SU-DHL-6 (cell line): ENCODE measurements at regions not wholly inside any gene's neighbourhood (a gene's known extent, or its start where the extent isn't known, plus 50 kb on each side); places are given as distances from the start of the nearest gene placed in this dataset.

Experiments used
- H2AFZ ChIP-seq: fragments of 200-600 bp; sonication (generic); 2 replicates; pipeline ENCODE4 v1.6.1; 2014; ENCODE audit warnings: low read depth, mild to moderate bottlenecking, moderate library complexity, mixed read lengths, antibody characterized with exemption, low read length; ENCODE audit not compliant: severe bottlenecking
- H3F3A ChIP-seq: fragments of 200-600 bp; shearing (Covaris generic); 2 replicates; pipeline ENCODE4 v1.6.0; 2016; ENCODE audit warnings: antibody characterized with exemption, mild to moderate bottlenecking; ENCODE audit not compliant: insufficient read depth
- H3K27ac ChIP-seq: fragments of 200-600 bp; sonication (generic); 2 replicates; pipeline ENCODE4 v1.5.1; 2016; ENCODE audit warnings: low read depth, mild to moderate bottlenecking, low read length, moderate library complexity, mixed read lengths
- H3K27me3 ChIP-seq: fragments of 200-600 bp; sonication (generic), shearing (Covaris generic); 2 replicates; pipeline ENCODE4 v1.6.0; 2014; ENCODE audit warnings: mild to moderate bottlenecking, low read length
- H3K36me3 ChIP-seq: fragments of 200-600 bp; sonication (generic); 2 replicates; pipeline ENCODE4 v1.6.1; 2014; ENCODE audit warnings: mild to moderate bottlenecking, low read length, mixed read lengths
- H3K4me2 ChIP-seq: fragments of 300-600, 200-600 bp; shearing (Covaris generic), sonication (generic); 2 replicates; pipeline ENCODE4 v1.6.0; 2014; ENCODE audit warnings: low read length, low read depth, mild to moderate bottlenecking; ENCODE audit not compliant: poor library complexity, severe bottlenecking
- H3K4me3 ChIP-seq: fragments of 200-600 bp; sonication (generic); 2 replicates; pipeline ENCODE4 v1.5.1; 2014; ENCODE audit warnings: antibody characterized with exemption, low read length, mild to moderate bottlenecking, mixed read lengths; ENCODE audit not compliant: insufficient read depth, poor library complexity, severe bottlenecking
- H3K79me2 ChIP-seq: fragments of 200-600 bp; sonication (generic); 2 replicates; pipeline ENCODE4 v1.6.1; 2014; ENCODE audit warnings: mild to moderate bottlenecking, low read length, moderate library complexity; ENCODE audit not compliant: insufficient read depth
- H3K9ac ChIP-seq: fragments of 200-600 bp; sonication (generic); 2 replicates; pipeline ENCODE4 v1.7.0; 2014; ENCODE audit warnings: mild to moderate bottlenecking, low read length
- H3K9me2 ChIP-seq: fragments of 200-600 bp; sonication (generic); replicated peaks from 2 replicates; pipeline ENCODE4 v1.6.1; 2014; ENCODE audit warnings: low read length; ENCODE audit not compliant: insufficient read depth
- H3K9me3 ChIP-seq: fragments of 200-600 bp; sonication (generic); 2 replicates; pipeline ENCODE4 v1.6.1; 2014; ENCODE audit warnings: low read length, mixed read lengths; ENCODE audit not compliant: insufficient read depth
- H4K20me1 ChIP-seq: fragments of 200-600 bp; sonication (generic); 2 replicates; pipeline ENCODE4 v1.6.1; 2014; ENCODE audit warnings: low read depth, mild to moderate bottlenecking, antibody characterized with exemption, low read length, moderate library complexity, mixed read lengths
- CTCF ChIP-seq: fragments of 200-600 bp; sonication (generic); IDR thresholded peaks from one replicate; pipeline ENCODE4 v1.5.1; 2017; ENCODE audit warnings: antibody characterized with exemption, mild to moderate bottlenecking, low read length, moderate library complexity; ENCODE audit not compliant: insufficient read depth, poor library complexity, severe bottlenecking
- EZH2phosphoT487 ChIP-seq: fragments of 200-600 bp; sonication (generic), shearing (Covaris generic); conservative IDR thresholded peaks from 2 replicates; pipeline ENCODE4 v1.6.1; 2018; ENCODE audit warnings: mild to moderate bottlenecking, antibody characterized with exemption, low read length, moderate library complexity, mixed read lengths

- no peaks in the 10 kb centered on the region for H3K9me3 ChIP-seq
- no peaks in the 10 kb centered on the region for H3K79me2 ChIP-seq
- no peak overlapping the region for H3K9ac ChIP-seq
- no peak overlapping the region for H3K4me3 ChIP-seq
- no peaks in the 10 kb centered on the region for H3F3A ChIP-seq
- H3K36me3 ChIP-seq: no peaks in the 10 kb centered on the region
- no peaks in the 10 kb centered on the region for H4K20me1 ChIP-seq
- no peak overlapping the region for H3K27ac ChIP-seq
- H3K9me2 ChIP-seq: no peaks in the 10 kb centered on the region
- TF ChIP-seq CTCF (no peak), EZH2phosphoT487 (no peak)
- no peak overlapping the region for H2AFZ ChIP-seq
- no peaks in the 10 kb centered on the region for H3K27me3 ChIP-seq
- no peak overlapping the region for H3K4me2 ChIP-seq
Measured at GRCh38 chr4:52358366-52358765, 300.7 kb downstream of the USP46 start.

GRCh38 chr4:52358883-52359321 is 300.2 kb downstream of the USP46 start:
- H4K20me1 ChIP-seq: no peaks in the 10 kb centered on the region
- no peaks in the 10 kb centered on the region for H3K79me2 ChIP-seq
- no peaks in the 10 kb centered on the region for H3K9me2 ChIP-seq
- no peak overlapping the region for H3K4me2 ChIP-seq
- TF ChIP-seq CTCF: no peak
- no peak for TF ChIP-seq EZH2phosphoT487
- H3K4me3 ChIP-seq: no peak overlapping the region
- H3K9me3 ChIP-seq: no peaks in the 10 kb centered on the region
- no peak overlapping the region for H3K9ac ChIP-seq
- no peaks in the 10 kb centered on the region for H3K36me3 ChIP-seq
- no peak overlapping the region for H2AFZ ChIP-seq
- H3K27me3 ChIP-seq: no peaks in the 10 kb centered on the region
- H3K27ac ChIP-seq: no peak overlapping the region
- H3F3A ChIP-seq: no peaks in the 10 kb centered on the region

- TF ChIP-seq CTCF (no peak), EZH2phosphoT487 (no peak)
- no peaks in the 10 kb centered on the region for H3K27me3 ChIP-seq
Measured at GRCh38 chr4:52366191-52366590, 292.9 kb downstream of the USP46 start.

More at GRCh38 chr4:52366191-52366590, 292.9 kb downstream of the USP46 start:
- Histone ChIP-seq H3K79me2 (no peaks in the 10 kb centered on the region), H3K9me2 (no peaks in the 10 kb centered on the region), H3K36me3 (no peaks in the 10 kb centered on the region), H3F3A (no peaks in the 10 kb centered on the region), H3K27ac (no peak overlapping the region), H3K9me3 (no peaks in the 10 kb centered on the region), H3K4me2 (no peak overlapping the region), H3K4me3 (no peak overlapping the region), H2AFZ (no peak overlapping the region), H3K9ac (no peak overlapping the region), H4K20me1 (no peaks in the 10 kb centered on the region)
